ENCODE measurements at regions not wholly inside any gene's neighbourhood (a gene's known extent, or its start where the extent isn't known, plus 50 kb on each side); places are given as distances from the start of the nearest gene placed in this dataset.

DNA sequence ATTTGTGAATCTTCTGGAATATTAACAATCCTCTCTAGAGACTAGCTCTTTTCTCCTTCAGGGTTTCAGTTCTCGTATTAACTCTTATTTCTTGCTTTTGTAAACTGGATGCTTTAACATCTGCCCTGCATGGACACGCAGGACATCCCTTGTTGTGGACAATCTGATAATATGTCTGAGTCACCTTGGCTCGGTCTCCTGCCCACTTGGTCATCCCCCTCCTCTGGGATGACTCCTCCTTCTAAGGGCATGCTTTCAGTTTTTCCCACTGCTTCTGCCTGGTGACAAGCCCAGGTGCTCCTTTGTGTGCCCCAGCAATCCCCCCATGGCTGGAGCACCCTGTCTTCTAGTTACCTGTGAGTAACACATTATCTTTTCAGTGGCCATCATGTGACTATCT lies 460.5 kb downstream of the DSC3 start:
- no peak overlapping the region for H3K27ac ChIP-seq (ENCODE audit: low read depth, low read length)
- H3K4me1 ChIP-seq (ENCODE audit: insufficient read depth, low read length), result no peaks in the 10 kb centered on the region
- DNase-seq, result no peak
- H3K36me3 Mint-ChIP-seq, result no peaks in the 10 kb centered on the region
- no peaks in the 10 kb centered on the region for H3K27me3 ChIP-seq (ENCODE audit: insufficient read depth, low read length, poor library complexity, severe bottlenecking)
- H3K36me3 ChIP-seq (ENCODE audit: insufficient read depth, low read length), result no peaks in the 10 kb centered on the region
- CTCF ChIA-PET, result no interaction called here
- no peak overlapping the region for H3K27ac Mint-ChIP-seq
- no peak overlapping the region for H3K4me3 ChIP-seq (ENCODE audit: low read length)
- peaks cover 7 to 46% (median 9%) of the 10 kb centered on the region in 5 donors for H3K9me3 Mint-ChIP-seq
- H3K27me3 Mint-ChIP-seq, result no peaks in the 10 kb centered on the region
- POLR2A ChIA-PET, result no interaction called here
- H3K9me3 ChIP-seq (ENCODE audit: low read length), result no peaks in the 10 kb centered on the region
- no peak overlapping the region for H3K4me3 Mint-ChIP-seq
- H3K4me1 Mint-ChIP-seq, result no peaks in the 10 kb centered on the region

DNA sequence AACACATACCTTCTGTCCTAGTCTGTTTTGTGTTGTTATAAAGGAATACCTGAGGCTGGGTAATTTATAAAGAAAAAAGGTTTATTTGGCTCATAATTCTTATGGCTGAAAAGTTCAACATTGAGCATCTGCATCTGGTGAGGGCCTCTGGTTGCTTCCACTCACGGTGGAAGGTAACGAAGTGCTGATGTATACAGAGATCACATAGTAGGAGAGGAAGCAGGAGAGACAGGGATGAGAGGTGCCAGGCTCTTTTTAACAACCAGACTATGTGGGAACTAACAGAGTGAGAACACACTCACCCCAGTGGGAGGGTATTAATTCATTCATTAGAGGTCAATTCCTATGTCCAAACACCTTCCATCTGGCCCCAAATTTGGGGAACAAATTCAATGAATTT lies 463.8 kb downstream of the DSC3 start:
- no peak overlapping the region for H3K27ac ChIP-seq (ENCODE audit: low read depth, low read length)
- Mint-ChIP-seq H3K27ac (no peak overlapping the region), H3K9me3 (peaks cover 3 to 46% (median 10%) of the 10 kb centered on the region in 5 donors), H3K4me1 (no peaks in the 10 kb centered on the region), H3K36me3 (no peaks in the 10 kb centered on the region), H3K4me3 (no peak overlapping the region), H3K27me3 (no peaks in the 10 kb centered on the region)
- H3K27me3 ChIP-seq (ENCODE audit: insufficient read depth, low read length, poor library complexity, severe bottlenecking), result no peaks in the 10 kb centered on the region
- H3K36me3 ChIP-seq (ENCODE audit: insufficient read depth, low read length), result no peaks in the 10 kb centered on the region
- POLR2A ChIA-PET, result no interaction called here
- no peak overlapping the region for H3K4me3 ChIP-seq (ENCODE audit: low read length)
- H3K4me1 ChIP-seq (ENCODE audit: insufficient read depth, low read length), result no peaks in the 10 kb centered on the region
- H3K9me3 ChIP-seq (ENCODE audit: low read length), result no peaks in the 10 kb centered on the region
- DNase-seq, result no peak
- CTCF ChIA-PET, result no interaction called here

- Mint-ChIP-seq H3K9me3 (peaks cover 0 to 32% (median 7%) of the 10 kb centered on the region in 5 donors), H3K27ac (no peak overlapping the region), H3K4me3 (no peak overlapping the region), H3K36me3 (no peaks in the 10 kb centered on the region), H3K27me3 (no peaks in the 10 kb centered on the region), H3K4me1 (no peaks in the 10 kb centered on the region)
- H3K27me3 ChIP-seq (ENCODE audit: insufficient read depth, low read length, poor library complexity, severe bottlenecking), result no peaks in the 10 kb centered on the region
- DNase-seq, result no peak
- H3K4me3 ChIP-seq (ENCODE audit: low read length), result no peak overlapping the region
- no peak overlapping the region for H3K27ac ChIP-seq (ENCODE audit: low read depth, low read length)
- H3K36me3 ChIP-seq (ENCODE audit: insufficient read depth, low read length), result no peaks in the 10 kb centered on the region
- CTCF ChIA-PET, result no interaction called here
- POLR2A ChIA-PET, result no interaction called here
- no peaks in the 10 kb centered on the region for H3K9me3 ChIP-seq (ENCODE audit: low read length)
- no peaks in the 10 kb centered on the region for H3K4me1 ChIP-seq (ENCODE audit: insufficient read depth, low read length)
Measured at GRCh38 chr18:30572214-30572613, 470.3 kb downstream of the DSC3 start.

DNA sequence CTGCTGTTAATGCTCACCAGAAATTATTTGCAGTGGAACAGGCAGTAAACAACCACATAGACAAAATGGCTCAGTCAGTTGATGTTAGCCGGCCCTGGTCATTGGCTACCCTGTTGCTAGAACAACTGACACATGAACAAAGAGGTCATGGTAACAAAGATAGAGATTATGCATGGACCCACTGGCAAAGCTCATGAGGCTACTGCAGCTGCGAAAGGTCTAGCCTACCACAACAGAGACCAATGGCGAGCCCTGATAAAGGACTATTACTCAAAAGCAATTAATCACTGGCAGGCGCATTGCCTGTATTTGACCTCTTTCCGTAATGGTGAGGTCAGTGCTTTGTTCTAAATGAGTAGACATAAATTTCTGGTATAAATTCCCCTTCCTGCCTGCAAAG lies 474.2 kb downstream of the DSC3 start:
- DNase-seq, result no peak
- no peak overlapping the region for H3K27ac ChIP-seq (ENCODE audit: low read depth, low read length)
- Mint-ChIP-seq H3K9me3 (peaks cover 3 to 41% (median 9%) of the 10 kb centered on the region in 5 donors), H3K27me3 (no peaks in the 10 kb centered on the region), H3K36me3 (no peaks in the 10 kb centered on the region), H3K4me3 (no peak overlapping the region), H3K27ac (no peak overlapping the region), H3K4me1 (no peaks in the 10 kb centered on the region)
- no peaks in the 10 kb centered on the region for H3K4me1 ChIP-seq (ENCODE audit: insufficient read depth, low read length)
- H3K9me3 ChIP-seq (ENCODE audit: low read length), result no peaks in the 10 kb centered on the region
- ChIA-PET POLR2A (no interaction called here), CTCF (no interaction called here)
- no peak overlapping the region for H3K4me3 ChIP-seq (ENCODE audit: low read length)
- no peaks in the 10 kb centered on the region for H3K36me3 ChIP-seq (ENCODE audit: insufficient read depth, low read length)
- H3K27me3 ChIP-seq (ENCODE audit: insufficient read depth, low read length, poor library complexity, severe bottlenecking), result no peaks in the 10 kb centered on the region

- Mint-ChIP-seq H3K4me3 (no peak overlapping the region), H3K9me3 (peaks cover 3 to 39% (median 9%) of the 10 kb centered on the region in 5 donors), H3K36me3 (no peaks in the 10 kb centered on the region), H3K27ac (no peak overlapping the region), H3K27me3 (no peaks in the 10 kb centered on the region), H3K4me1 (no peaks in the 10 kb centered on the region)
- Histone ChIP-seq H3K4me3 (ENCODE audit: low read length) (no peak overlapping the region), H3K36me3 (ENCODE audit: insufficient read depth, low read length) (no peaks in the 10 kb centered on the region), H3K27ac (ENCODE audit: low read depth, low read length) (no peak overlapping the region), H3K27me3 (ENCODE audit: insufficient read depth, low read length, poor library complexity, severe bottlenecking) (no peaks in the 10 kb centered on the region), H3K9me3 (ENCODE audit: low read length) (no peaks in the 10 kb centered on the region), H3K4me1 (ENCODE audit: insufficient read depth, low read length) (no peaks in the 10 kb centered on the region)
- CTCF ChIA-PET, result no interaction called here
- POLR2A ChIA-PET, result no interaction called here
- DNase-seq, result no peak
Measured at GRCh38 chr18:30566877-30567276, 475.7 kb downstream of the DSC3 start.

DNA sequence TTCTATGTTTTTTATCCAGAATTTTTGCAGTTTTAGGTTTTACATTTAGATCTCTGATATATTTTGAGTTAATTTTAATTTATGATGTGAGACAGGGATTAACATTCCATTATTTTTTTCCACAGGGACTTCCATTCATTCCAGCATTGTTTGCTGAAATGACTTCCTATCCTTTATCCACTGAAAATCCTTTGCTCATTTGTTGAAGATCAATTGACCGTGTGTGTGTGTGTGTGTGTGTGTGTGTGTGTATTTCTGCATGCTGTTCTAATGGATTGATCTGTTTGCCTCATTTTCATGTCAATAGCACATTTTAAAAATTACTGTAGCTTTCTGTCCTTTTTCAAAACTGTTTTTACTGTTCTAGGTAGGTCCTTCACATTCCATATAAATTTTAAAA lies 480.3 kb downstream of the DSC3 start:
- Mint-ChIP-seq H3K27me3 (peaks cover 0 to 2% of the 10 kb centered on the region in 2 donors), H3K4me1 (no peaks in the 10 kb centered on the region), H3K27ac (no peak overlapping the region), H3K9me3 (peaks cover 3 to 54% (median 4%) of the 10 kb centered on the region in 5 donors), H3K4me3 (no peak overlapping the region), H3K36me3 (no peaks in the 10 kb centered on the region)
- no peak for DNase-seq
- ChIA-PET CTCF (no interaction called here), POLR2A (no interaction called here)
- Histone ChIP-seq H3K27ac (ENCODE audit: low read depth, low read length) (no peak overlapping the region), H3K4me3 (ENCODE audit: low read length) (no peak overlapping the region), H3K4me1 (ENCODE audit: insufficient read depth, low read length) (no peaks in the 10 kb centered on the region), H3K9me3 (ENCODE audit: low read length) (no peaks in the 10 kb centered on the region), H3K27me3 (ENCODE audit: insufficient read depth, low read length, poor library complexity, severe bottlenecking) (no peaks in the 10 kb centered on the region), H3K36me3 (ENCODE audit: insufficient read depth, low read length) (no peaks in the 10 kb centered on the region)

DNA sequence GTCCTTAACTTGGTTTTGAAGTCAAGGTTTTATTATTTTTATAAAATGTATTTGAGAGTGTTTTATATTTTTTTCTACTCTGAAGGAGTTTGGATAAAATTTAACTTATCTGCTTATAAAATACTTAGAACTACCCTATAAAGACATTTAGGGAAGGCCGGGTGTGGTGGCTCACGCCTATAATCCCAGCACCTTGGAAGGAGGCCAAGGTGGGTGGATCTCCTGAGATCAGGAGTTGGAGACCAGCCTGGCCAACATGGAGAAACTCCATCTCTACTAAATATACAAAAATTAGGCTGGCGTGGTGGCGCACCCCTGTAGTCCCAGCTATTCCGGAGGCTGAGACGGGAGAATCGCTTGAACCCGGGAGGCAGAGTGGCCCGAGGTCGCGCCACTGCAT lies 486.4 kb downstream of the DSC3 start:
- H3K36me3 Mint-ChIP-seq, result no peaks in the 10 kb centered on the region
- POLR2A ChIA-PET, result no interaction called here
- H3K36me3 ChIP-seq (ENCODE audit: insufficient read depth, low read length), result no peaks in the 10 kb centered on the region
- H3K4me3 ChIP-seq (ENCODE audit: low read length), result no peak overlapping the region
- H3K9me3 Mint-ChIP-seq, result peaks cover 3 to 27% (median 8%) of the 10 kb centered on the region in 5 donors
- no peaks in the 10 kb centered on the region for H3K4me1 Mint-ChIP-seq
- no peaks in the 10 kb centered on the region for H3K27me3 Mint-ChIP-seq
- no peak overlapping the region for H3K27ac ChIP-seq (ENCODE audit: low read depth, low read length)
- no peaks in the 10 kb centered on the region for H3K9me3 ChIP-seq (ENCODE audit: low read length)
- no peaks in the 10 kb centered on the region for H3K27me3 ChIP-seq (ENCODE audit: insufficient read depth, low read length, poor library complexity, severe bottlenecking)
- DNase-seq, result no peak
- no peak overlapping the region for H3K27ac Mint-ChIP-seq
- no peak overlapping the region for H3K4me3 Mint-ChIP-seq
- CTCF ChIA-PET, result no interaction called here
- no peaks in the 10 kb centered on the region for H3K4me1 ChIP-seq (ENCODE audit: insufficient read depth, low read length)

DNA sequence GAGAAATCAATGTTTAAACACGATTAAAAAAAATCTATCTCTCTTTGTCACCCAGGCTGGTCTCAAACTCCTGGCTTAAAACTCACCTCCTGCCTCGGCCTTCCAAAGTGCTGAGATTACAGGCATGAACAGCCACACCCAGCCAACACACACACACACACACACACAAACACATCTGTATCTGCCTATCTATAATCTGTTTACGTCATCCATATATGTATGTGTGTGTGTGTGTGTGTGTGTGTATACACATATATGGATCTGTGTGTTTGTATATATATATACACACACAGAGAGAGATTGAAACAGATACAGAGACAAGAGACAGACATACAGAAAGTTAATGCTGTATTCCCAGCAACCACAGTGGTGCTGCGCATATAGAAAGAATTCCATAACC lies 497.1 kb downstream of the DSC3 start:
- Mint-ChIP-seq H3K9me3 (peaks cover 4 to 31% (median 6%) of the 10 kb centered on the region in 5 donors), H3K4me1 (no peaks in the 10 kb centered on the region), H3K27ac (no peak overlapping the region), H3K36me3 (no peaks in the 10 kb centered on the region), H3K27me3 (no peaks in the 10 kb centered on the region), H3K4me3 (no peak overlapping the region)
- Histone ChIP-seq H3K9me3 (ENCODE audit: low read length) (no peaks in the 10 kb centered on the region), H3K36me3 (ENCODE audit: insufficient read depth, low read length) (no peaks in the 10 kb centered on the region), H3K4me1 (ENCODE audit: insufficient read depth, low read length) (no peaks in the 10 kb centered on the region), H3K27ac (ENCODE audit: low read depth, low read length) (no peak overlapping the region), H3K27me3 (ENCODE audit: insufficient read depth, low read length, poor library complexity, severe bottlenecking) (no peaks in the 10 kb centered on the region), H3K4me3 (ENCODE audit: low read length) (no peak overlapping the region)
- no peak for DNase-seq
- ChIA-PET POLR2A (no interaction called here), CTCF (no interaction called here)

DNA sequence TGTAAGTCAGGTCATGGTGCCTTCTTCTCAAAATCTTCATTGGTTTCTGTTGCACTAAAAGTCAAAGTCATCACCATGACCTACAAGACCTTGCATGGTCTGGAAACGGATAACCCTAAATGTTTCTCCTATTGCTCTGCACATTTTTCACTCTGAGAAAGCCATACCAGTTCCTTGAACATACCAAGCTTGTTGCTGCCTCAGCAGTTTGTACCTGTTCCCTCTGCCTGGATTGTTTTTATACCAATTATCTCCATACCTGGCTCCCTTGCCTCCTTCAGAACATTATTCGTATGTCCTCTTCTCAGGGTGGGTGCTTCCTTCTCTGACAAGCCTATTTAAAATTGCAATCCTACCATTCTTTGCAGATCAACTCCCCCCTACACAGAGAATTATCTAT lies 498.4 kb downstream of the DSC3 start:
- Histone ChIP-seq H3K27ac (ENCODE audit: low read depth, low read length) (no peak overlapping the region), H3K36me3 (ENCODE audit: insufficient read depth, low read length) (no peaks in the 10 kb centered on the region), H3K4me3 (ENCODE audit: low read length) (no peak overlapping the region), H3K27me3 (ENCODE audit: insufficient read depth, low read length, poor library complexity, severe bottlenecking) (no peaks in the 10 kb centered on the region), H3K9me3 (ENCODE audit: low read length) (no peaks in the 10 kb centered on the region), H3K4me1 (ENCODE audit: insufficient read depth, low read length) (no peaks in the 10 kb centered on the region)
- Mint-ChIP-seq H3K27ac (no peak overlapping the region), H3K4me3 (no peak overlapping the region), H3K27me3 (no peaks in the 10 kb centered on the region), H3K4me1 (no peaks in the 10 kb centered on the region), H3K9me3 (peaks cover 2 to 38% (median 6%) of the 10 kb centered on the region in 5 donors), H3K36me3 (no peaks in the 10 kb centered on the region)
- ChIA-PET CTCF (no interaction called here), POLR2A (no interaction called here)
- DNase-seq, result no peak

All from CD8-positive, alpha-beta memory T cell (primary cell).